Naive thymus-derived CD4-positive, alpha-beta T cell (primary cell): ENCODE measurements at regions not wholly inside any gene's neighbourhood (a gene's known extent, or its start where the extent isn't known, plus 50 kb on each side); places are given as distances from the start of the nearest gene placed in this dataset.
"Not testable (repeated sequence)": the region's sequence is repeated elsewhere in the genome, so short reads cannot be mapped to it uniquely, and the experiment has no call there.

Experiments used
- ATAC-seq: fragments of 150-1000 bp; cut with Tn5 transposase; 2 replicates; pipeline ENCODE4 v1.10.0; 2021; ENCODE audit warnings: mild to moderate bottlenecking, moderate library complexity
- CTCF ChIA-PET: fragments of 350-600 bp; sonication (Branson Sonifier 250); formaldehyde crosslinking; loops from one replicate; lab custom pipeline; 2021; ENCODE audit warnings: antibody characterized with exemption; lab: Charles Lee
- POLR2A ChIA-PET: fragments of 350-600 bp; sonication (Branson Sonifier 250); formaldehyde crosslinking; loops from one replicate; lab custom pipeline; 2021; ENCODE audit warnings: antibody characterized with exemption, inconsistent platforms; lab: Charles Lee
- DNase-seq, 9 donors: peaks; one replicate each; pipeline versions ENCODE4 v3.0.0 to v3.0.0-alpha.2; 2020 to 2022; ENCODE audit warnings: mixed read lengths in 1 of 9
- H3K27ac ChIP-seq: one replicate; pipeline ENCODE4 v1.7.0; 2013; ENCODE audit warnings: mild to moderate bottlenecking, low read depth, low read length, moderate library complexity
- H3K27me3 ChIP-seq, 2 donors: one replicate each; pipeline ENCODE4 v1.7.0; 2013; ENCODE audit warnings: low read length in 2 of 2, mild to moderate bottlenecking in 2 of 2, moderate library complexity in 2 of 2; ENCODE audit not compliant: control insufficient read depth in 2 of 2, insufficient read depth in 2 of 2
- H3K36me3 ChIP-seq, 3 experiments: 1 replicate in 2 of 3; 2 replicates in 1 of 3; pipeline ENCODE4 v1.7.0; 2013; ENCODE audit warnings: low read length in 3 of 3, mild to moderate bottlenecking in 3 of 3, moderate library complexity in 1 of 3; ENCODE audit not compliant: insufficient read depth in 3 of 3, control insufficient read depth in 2 of 3
- H3K4me1 ChIP-seq, 2 donors: one replicate each; pipeline ENCODE4 v1.7.0; 2013; ENCODE audit warnings: low read length in 2 of 2, mild to moderate bottlenecking in 2 of 2, moderate library complexity in 1 of 2; ENCODE audit not compliant: control insufficient read depth in 2 of 2, insufficient read depth in 2 of 2
- H3K4me3 ChIP-seq: 2 replicates; pipeline ENCODE4 v1.7.0; 2013; ENCODE audit warnings: mild to moderate bottlenecking, low read length
- H3K9me3 ChIP-seq, 3 experiments: 1 replicate in 2 of 3; 2 replicates in 1 of 3; pipeline ENCODE4 v1.7.0; 2013; ENCODE audit warnings: low read length in 3 of 3; ENCODE audit not compliant: control insufficient read depth in 2 of 3
- H3K27ac Mint-ChIP-seq, 9 donors: one replicate each; pipeline ENCODE4 v1.8.0; 2020 to 2022; ENCODE audit warnings: mixed read lengths in 9 of 9, mild to moderate bottlenecking in 8 of 9, moderate library complexity in 5 of 9, inconsistent platforms in 2 of 9
- H3K27me3 Mint-ChIP-seq, 5 donors: one replicate each; pipeline ENCODE4 v1.8.0; 2021 to 2022; ENCODE audit warnings: mixed read lengths in 5 of 5, mild to moderate bottlenecking in 1 of 5
- H3K36me3 Mint-ChIP-seq, 5 donors: one replicate each; pipeline ENCODE4 v1.8.0; 2020 to 2022; ENCODE audit warnings: mixed read lengths in 5 of 5, mild to moderate bottlenecking in 3 of 5, inconsistent platforms in 1 of 5
- H3K4me1 Mint-ChIP-seq, 7 donors: one replicate each; pipeline ENCODE4 v1.8.0; 2020 to 2022; ENCODE audit warnings: mixed read lengths in 7 of 7, mild to moderate bottlenecking in 3 of 7, inconsistent platforms in 1 of 7
- H3K4me3 Mint-ChIP-seq, 10 donors: one replicate each; pipeline ENCODE4 v1.8.0; 2020 to 2022; ENCODE audit warnings: mild to moderate bottlenecking in 10 of 10, mixed read lengths in 10 of 10, moderate library complexity in 6 of 10, inconsistent platforms in 2 of 10
- H3K9me3 Mint-ChIP-seq, 11 donors: one replicate each; pipeline ENCODE4 v1.8.0; 2020 to 2022; ENCODE audit warnings: mixed read lengths in 11 of 11, mild to moderate bottlenecking in 4 of 11, inconsistent platforms in 1 of 11, moderate library complexity in 1 of 11
- intact Hi-C, 2 donors: fragments of 100-400 bp; cut with micrococcal nuclease; formaldehyde crosslinking; loops; one replicate each; pipeline ENCODE4 v1.15.1; 2023

DNA sequence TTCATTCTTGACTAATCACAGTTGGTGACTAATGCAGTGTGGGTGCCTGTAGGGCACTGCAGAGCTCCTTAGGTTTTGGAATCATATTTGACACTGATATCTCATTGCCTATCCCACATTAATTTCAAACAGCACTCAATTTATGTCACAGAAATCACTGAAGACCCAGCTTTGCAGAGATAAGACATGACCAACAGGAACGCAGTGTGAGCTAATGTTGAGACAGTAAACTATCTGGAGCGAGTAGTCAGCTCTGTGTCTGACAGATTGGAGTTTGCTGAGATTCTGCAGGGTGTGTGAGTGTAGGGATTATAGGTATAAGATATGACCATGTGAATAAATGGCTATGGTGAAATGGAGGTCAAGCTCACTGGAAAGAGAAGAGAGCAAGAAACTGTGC lies 1586.1 kb upstream of the AGA start:
- H3K4me1 Mint-ChIP-seq, result no peaks in the 10 kb centered on the region
- Histone ChIP-seq H3K4me1 (no peaks in the 10 kb centered on the region), H3K9me3 (no peaks in the 10 kb centered on the region), H3K4me3 (no peak overlapping the region), H3K27ac (no peak overlapping the region), H3K36me3 (no peaks in the 10 kb centered on the region), H3K27me3 (no peaks in the 10 kb centered on the region)
- intact Hi-C loops, result no loop called here
- no peak overlapping the region for H3K27ac Mint-ChIP-seq
- ChIA-PET CTCF (no interaction called here), POLR2A (no interaction called here)
- H3K9me3 Mint-ChIP-seq, result peaks cover 0 to 34% (median 10%) of the 10 kb centered on the region in 11 donors
- no peak overlapping the region for H3K4me3 Mint-ChIP-seq
- H3K36me3 Mint-ChIP-seq, result peaks cover 0 to 3% (median 0%) of the 10 kb centered on the region in 5 donors
- DNase-seq, result no peak
- ATAC-seq, result no peak
- no peaks in the 10 kb centered on the region for H3K27me3 Mint-ChIP-seq

DNA sequence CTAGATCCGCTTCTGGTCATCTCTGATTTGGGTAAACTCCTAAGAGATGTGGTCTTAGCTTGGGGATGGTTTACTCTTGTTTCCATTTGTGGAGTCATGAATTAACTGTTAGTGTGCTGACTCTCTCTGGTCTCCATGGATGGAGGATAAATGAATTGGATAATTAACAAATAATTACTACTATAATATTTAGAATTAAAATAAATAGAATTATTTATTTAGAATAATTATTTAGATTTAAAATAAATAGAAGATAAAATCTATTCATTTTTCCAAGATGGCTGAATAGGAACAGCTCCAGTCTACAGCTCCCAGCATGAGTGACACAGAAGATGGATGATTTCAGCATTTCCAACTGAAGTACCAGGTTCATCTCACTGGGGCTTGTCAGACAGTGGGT lies 1587.4 kb upstream of the AGA start:
- Mint-ChIP-seq H3K36me3 (peaks cover 0 to 3% (median 0%) of the 10 kb centered on the region in 5 donors), H3K27me3 (no peaks in the 10 kb centered on the region), H3K9me3 (peaks cover 0 to 28% (median 11%) of the 10 kb centered on the region in 11 donors), H3K4me1 (no peaks in the 10 kb centered on the region), H3K27ac (no peak overlapping the region), H3K4me3 (no peak overlapping the region)
- CTCF ChIA-PET, result no interaction called here
- no peak for ATAC-seq
- H3K4me1 ChIP-seq, result no peaks in the 10 kb centered on the region
- no peak overlapping the region for H3K27ac ChIP-seq
- intact Hi-C loops, result no loop called here
- no peaks in the 10 kb centered on the region for H3K9me3 ChIP-seq
- no peaks in the 10 kb centered on the region for H3K36me3 ChIP-seq
- DNase-seq, result no peak
- no peak overlapping the region for H3K4me3 ChIP-seq
- POLR2A ChIA-PET, result no interaction called here
- no peaks in the 10 kb centered on the region for H3K27me3 ChIP-seq

DNA sequence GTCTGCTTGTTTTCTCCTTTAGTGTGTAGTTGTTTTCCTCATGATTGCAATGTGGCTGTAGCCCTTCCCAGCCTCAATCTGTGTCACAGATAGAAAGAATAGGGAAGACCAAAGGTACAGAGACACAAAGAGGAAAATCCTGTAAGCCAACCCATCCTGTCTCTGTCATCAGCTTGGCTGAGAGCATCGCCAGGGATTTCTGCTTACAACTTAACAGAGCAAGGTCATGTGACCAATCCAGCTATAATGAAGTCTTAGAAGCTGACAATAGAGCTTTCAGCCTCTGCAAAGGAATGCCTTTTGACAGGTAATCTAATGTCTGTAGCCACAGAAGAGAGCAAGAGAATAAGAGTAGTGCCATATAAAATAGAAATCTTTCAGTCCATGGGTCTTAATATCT lies 1598.0 kb upstream of the AGA start:
- intact Hi-C loops, result no loop called here
- Histone ChIP-seq H3K9me3 (peaks cover 0 to 4% (median 0%) of the 10 kb centered on the region in 3 experiments), H3K36me3 (no peaks in the 10 kb centered on the region), H3K27me3 (no peaks in the 10 kb centered on the region), H3K4me3 (no peak overlapping the region), H3K4me1 (no peaks in the 10 kb centered on the region), H3K27ac (no peak overlapping the region)
- ChIA-PET POLR2A (no interaction called here), CTCF (no interaction called here)
- peaks cover 0 to 6% (median 1%) of the 10 kb centered on the region in 11 donors for H3K9me3 Mint-ChIP-seq
- H3K27ac Mint-ChIP-seq, result no peak overlapping the region
- DNase-seq (no peak), ATAC-seq (no peak)
- no peaks in the 10 kb centered on the region for H3K4me1 Mint-ChIP-seq
- no peaks in the 10 kb centered on the region for H3K36me3 Mint-ChIP-seq
- no peaks in the 10 kb centered on the region for H3K27me3 Mint-ChIP-seq
- no peak overlapping the region for H3K4me3 Mint-ChIP-seq

DNA sequence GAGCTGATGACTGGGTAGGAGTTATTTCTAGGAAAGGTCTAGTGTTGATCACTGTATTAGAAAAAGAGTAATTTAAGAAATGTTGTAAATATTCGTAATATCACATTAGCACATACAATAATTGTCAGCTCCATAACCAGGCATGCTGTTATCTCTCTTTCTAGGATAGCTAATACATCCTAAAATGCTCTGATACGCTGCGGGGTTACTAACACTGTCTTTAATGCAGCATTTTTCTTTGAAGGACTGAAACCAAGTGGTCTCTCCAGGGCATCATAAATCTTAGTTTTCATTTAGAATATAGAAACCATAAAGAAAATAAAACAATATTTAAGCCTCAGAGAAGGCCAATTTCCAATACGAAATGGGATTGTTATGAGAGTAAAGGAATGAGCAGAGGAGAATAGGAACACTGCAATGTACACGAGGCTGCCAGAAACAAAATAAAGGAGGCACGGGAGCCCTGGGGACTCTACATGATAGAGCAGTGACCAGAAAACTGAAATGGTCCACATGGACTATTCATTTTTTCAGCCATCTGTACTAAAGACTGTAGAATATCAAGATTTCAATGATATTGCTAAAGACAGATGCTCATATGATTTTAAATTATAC lies 1606.7 kb upstream of the AGA start:
- POLR2A ChIA-PET, result no interaction called here
- Histone ChIP-seq H3K9me3 (no peaks in the 10 kb centered on the region), H3K36me3 (no peaks in the 10 kb centered on the region), H3K27ac (no peak overlapping the region), H3K4me3 (no peak overlapping the region), H3K4me1 (no peaks in the 10 kb centered on the region), H3K27me3 (no peaks in the 10 kb centered on the region)
- intact Hi-C loops, result no loop called here
- H3K9me3 Mint-ChIP-seq, result peaks cover 0 to 12% (median 3%) of the 10 kb centered on the region in 11 donors
- H3K27ac Mint-ChIP-seq, result no peak overlapping the region
- H3K36me3 Mint-ChIP-seq, result no peaks in the 10 kb centered on the region
- no peaks in the 10 kb centered on the region for H3K4me1 Mint-ChIP-seq
- no peak for DNase-seq
- CTCF ChIA-PET, result no interaction called here
- no peak for ATAC-seq
- no peaks in the 10 kb centered on the region for H3K27me3 Mint-ChIP-seq
- H3K4me3 Mint-ChIP-seq, result no peak overlapping the region

DNA sequence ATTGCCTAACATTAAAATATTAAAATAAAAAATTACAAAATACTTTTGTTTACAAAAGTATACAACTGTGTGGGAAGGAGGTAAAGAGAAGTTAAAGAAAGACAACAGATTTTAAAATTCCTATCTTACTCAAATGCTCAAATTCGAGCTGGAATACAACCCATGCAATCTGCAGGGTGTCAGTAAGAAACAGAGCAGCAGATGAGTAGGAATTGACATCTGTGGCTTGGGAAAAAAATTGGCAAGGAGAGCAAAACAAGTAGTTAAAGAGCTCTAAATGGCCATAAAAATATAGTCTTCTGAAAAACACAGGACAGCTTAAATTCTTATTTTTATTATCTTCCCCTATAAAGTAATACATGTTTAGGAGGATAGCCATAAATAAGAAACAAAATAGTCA lies 1609.0 kb upstream of the AGA start:
- ATAC-seq, result no peak
- no peak overlapping the region for H3K27ac ChIP-seq
- Mint-ChIP-seq H3K4me1 (no peaks in the 10 kb centered on the region), H3K36me3 (no peaks in the 10 kb centered on the region), H3K27me3 (no peaks in the 10 kb centered on the region), H3K27ac (no peak overlapping the region), H3K9me3 (peaks cover 0 to 11% (median 2%) of the 10 kb centered on the region in 11 donors), H3K4me3 (no peak overlapping the region)
- no peak for DNase-seq
- H3K4me3 ChIP-seq, result no peak overlapping the region
- H3K4me1 ChIP-seq, result no peaks in the 10 kb centered on the region
- ChIA-PET POLR2A (no interaction called here), CTCF (no interaction called here)
- H3K27me3 ChIP-seq, result no peaks in the 10 kb centered on the region
- intact Hi-C loops, result no loop called here
- H3K36me3 ChIP-seq, result no peaks in the 10 kb centered on the region
- no peaks in the 10 kb centered on the region for H3K9me3 ChIP-seq

DNA sequence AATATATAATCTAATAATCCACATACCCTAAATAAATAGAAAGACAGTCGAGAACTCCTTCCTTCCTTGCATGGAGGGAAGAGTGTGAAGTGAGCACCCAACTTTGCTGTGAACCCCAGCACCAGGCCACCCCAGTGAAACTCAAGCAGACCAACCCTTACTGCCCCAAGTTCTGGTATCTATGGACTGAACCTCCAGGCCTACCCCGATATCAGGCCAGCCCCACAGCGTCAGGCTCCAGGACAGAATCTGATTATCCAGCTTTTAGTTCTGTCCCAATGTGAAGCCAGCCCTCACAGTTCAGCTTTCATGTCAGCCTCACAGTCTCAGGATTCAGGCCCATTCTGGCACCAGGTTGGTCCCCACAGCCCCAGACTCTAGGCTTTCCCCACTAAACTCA lies 1617.2 kb upstream of the AGA start:
- H3K4me3 Mint-ChIP-seq, result no peak overlapping the region
- no peak overlapping the region for H3K27ac ChIP-seq
- H3K27me3 ChIP-seq, result no peaks in the 10 kb centered on the region
- DNase-seq, result no peak
- no peaks in the 10 kb centered on the region for H3K9me3 ChIP-seq
- POLR2A ChIA-PET, result no interaction called here
- no peaks in the 10 kb centered on the region for H3K27me3 Mint-ChIP-seq
- no peak overlapping the region for H3K27ac Mint-ChIP-seq
- H3K4me1 Mint-ChIP-seq, result no peaks in the 10 kb centered on the region
- no peaks in the 10 kb centered on the region for H3K4me1 ChIP-seq
- CTCF ChIA-PET, result no interaction called here
- H3K36me3 Mint-ChIP-seq, result no peaks in the 10 kb centered on the region
- intact Hi-C loops, result no loop called here
- no peaks in the 10 kb centered on the region for H3K36me3 ChIP-seq
- ATAC-seq, result no peak
- H3K9me3 Mint-ChIP-seq, result peaks cover 0 to 20% (median 2%) of the 10 kb centered on the region in 11 donors
- no peak overlapping the region for H3K4me3 ChIP-seq

DNA sequence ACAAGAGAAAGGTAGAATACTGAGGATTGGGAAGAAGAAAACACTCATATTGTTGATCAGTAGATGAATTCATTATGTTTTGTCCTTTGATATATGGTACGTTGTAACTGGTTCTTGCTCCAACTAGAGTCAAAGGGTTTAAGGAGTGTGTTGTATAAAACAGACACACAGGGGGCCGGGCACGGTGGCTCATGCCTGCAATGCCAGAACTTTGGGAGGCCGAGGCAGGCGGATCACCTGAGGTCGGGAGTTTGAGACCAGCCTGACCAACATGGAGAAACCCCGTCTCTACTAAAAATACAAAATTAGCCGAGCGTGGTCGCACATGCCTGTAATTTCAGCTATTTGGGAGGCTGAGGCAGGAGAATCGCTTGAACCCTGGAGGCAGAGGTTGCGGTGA lies 1624.0 kb upstream of the AGA start:
- POLR2A ChIA-PET, H3K27me3 Mint-ChIP-seq, H3K27me3 ChIP-seq, H3K36me3 Mint-ChIP-seq, H3K4me3 ChIP-seq, CTCF ChIA-PET, H3K27ac ChIP-seq, H3K9me3 ChIP-seq, H3K27ac Mint-ChIP-seq, H3K4me1 Mint-ChIP-seq, ATAC-seq, intact Hi-C loops, H3K4me1 ChIP-seq, H3K4me3 Mint-ChIP-seq, DNase-seq, H3K36me3 ChIP-seq: not testable (repeated sequence)
- H3K9me3 Mint-ChIP-seq, result peaks cover 2 to 30% (median 4%) of the 10 kb centered on the region in 11 donors
